GM23338 (cell line): ENCODE measurements at regions not wholly inside any gene's neighbourhood (a gene's known extent, or its start where the extent isn't known, plus 50 kb on each side); places are given as distances from the start of the nearest gene placed in this dataset.

ENCODE experiments used
- ATAC-seq: fragments of 200-7000 bp; cut with Tn5 transposase; 3 replicates; pipeline ENCODE4 v1.9.1; 2020
- DNase-seq: peaks from one replicate; pipeline ENCODE4 v3.0.0-alpha.2; 2015; ENCODE audit warnings: low spot score
- H2AFZ ChIP-seq: fragments of 200-600 bp; sonication (generic); 2 replicates; pipeline ENCODE4 v1.8.0; 2016; ENCODE audit warnings: antibody characterized with exemption, mild to moderate bottlenecking, moderate library complexity
- H3F3A ChIP-seq: fragments of 200-600 bp; sonication (generic); replicated peaks from 2 replicates; pipeline ENCODE4 v1.8.0; 2017; ENCODE audit warnings: antibody characterized with exemption, mixed run types, low read depth
- H3K27ac ChIP-seq: fragments of 200-600 bp; sonication (generic); 2 replicates; pipeline ENCODE4 v1.6.1; 2016; ENCODE audit warnings: low read depth
- H3K27me3 ChIP-seq: fragments of 200-600 bp; sonication (generic); 2 replicates; pipeline ENCODE4 v1.8.0; 2016; ENCODE audit warnings: mild to moderate bottlenecking, mixed run types, moderate library complexity; ENCODE audit not compliant: insufficient read depth
- H3K36me3 ChIP-seq: fragments of 200-600 bp; sonication (generic); 2 replicates; pipeline ENCODE4 v1.8.0; 2016; ENCODE audit warnings: mild to moderate bottlenecking; ENCODE audit not compliant: insufficient read depth
- H3K4me1 ChIP-seq: fragments of 200-600 bp; sonication (generic); 2 replicates; pipeline ENCODE4 v1.8.0; 2016; ENCODE audit warnings: mild to moderate bottlenecking, moderate library complexity; ENCODE audit not compliant: insufficient read depth
- H3K4me2 ChIP-seq: fragments of 200-600 bp; sonication (generic); 2 replicates; pipeline ENCODE4 v1.7.1; 2017; ENCODE audit warnings: mixed run types
- H3K4me3 ChIP-seq: fragments of 200-600 bp; sonication (generic); 2 replicates; pipeline ENCODE4 v1.6.1; 2016; ENCODE audit warnings: mixed run types
- H3K79me2 ChIP-seq: fragments of 200-600 bp; sonication (generic); replicated peaks from 2 replicates; pipeline ENCODE4 v1.8.0; 2017; ENCODE audit warnings: mild to moderate bottlenecking; ENCODE audit not compliant: insufficient read depth
- H3K9me2 ChIP-seq: fragments of 200-600 bp; sonication (generic); 2 replicates; pipeline ENCODE4 v1.8.0; 2017; ENCODE audit not compliant: insufficient read depth
- H4K20me1 ChIP-seq: fragments of 200-600 bp; sonication (generic); replicated peaks from 2 replicates; pipeline ENCODE4 v1.8.0; 2017; ENCODE audit warnings: mild to moderate bottlenecking; ENCODE audit not compliant: insufficient read depth
- H3K27ac Mint-ChIP-seq: 2 replicates; pipeline ENCODE4 v1.8.0; 2020; ENCODE audit warnings: inconsistent platforms, mild to moderate bottlenecking, moderate library complexity, mixed read lengths
- H3K27me3 Mint-ChIP-seq: 3 replicates; pipeline ENCODE4 v1.8.0; 2022; ENCODE audit warnings: low read depth, mild to moderate bottlenecking, moderate library complexity, mixed read lengths, inconsistent platforms; ENCODE audit not compliant: insufficient read depth, poor library complexity
- H3K36me3 Mint-ChIP-seq: 3 replicates; pipeline ENCODE4 v1.8.0; 2021; ENCODE audit warnings: low read depth, mild to moderate bottlenecking, inconsistent platforms, moderate library complexity, mixed read lengths
- H3K4me1 Mint-ChIP-seq: 3 replicates; pipeline ENCODE4 v1.8.0; 2020; ENCODE audit warnings: mild to moderate bottlenecking, inconsistent platforms, mixed read lengths
- H3K4me3 Mint-ChIP-seq: 3 replicates; pipeline ENCODE4 v1.8.0; 2021; ENCODE audit warnings: moderate library complexity, mild to moderate bottlenecking, inconsistent platforms, mixed read lengths
- H3K9me3 Mint-ChIP-seq: 3 replicates; pipeline ENCODE4 v1.8.0; 2020; ENCODE audit warnings: moderate library complexity, mild to moderate bottlenecking, inconsistent platforms, mixed read lengths
- CREB1 ChIP-seq: fragments of 250-450 bp; sonication (Bioruptor Pico); IDR thresholded peaks from 2 replicates; pipeline ENCODE4 v1.5.0; 2020; ENCODE audit warnings: low read depth, mild to moderate bottlenecking, moderate library complexity
- EZH2 ChIP-seq: fragments of 200-600 bp; sonication (generic); IDR thresholded peaks from one replicate; pipeline ENCODE4 v1.8.0; 2017; ENCODE audit warnings: antibody characterized with exemption, mild to moderate bottlenecking, low read depth; ENCODE audit not compliant: unreplicated experiment
- STAT1 ChIP-seq: IDR thresholded peaks from one replicate; pipeline ENCODE4 v1.6.1; 2016; ENCODE audit warnings: antibody characterized with exemption; ENCODE audit not compliant: unreplicated experiment
- TF ChIP-seq, protein P1 (sequence below): fragments of 250-450 bp; sonication (Bioruptor Pico); IDR thresholded peaks from 2 replicates; pipeline ENCODE4 v1.5.0; 2020; ENCODE audit warnings: mild to moderate bottlenecking, moderate library complexity

DNA sequence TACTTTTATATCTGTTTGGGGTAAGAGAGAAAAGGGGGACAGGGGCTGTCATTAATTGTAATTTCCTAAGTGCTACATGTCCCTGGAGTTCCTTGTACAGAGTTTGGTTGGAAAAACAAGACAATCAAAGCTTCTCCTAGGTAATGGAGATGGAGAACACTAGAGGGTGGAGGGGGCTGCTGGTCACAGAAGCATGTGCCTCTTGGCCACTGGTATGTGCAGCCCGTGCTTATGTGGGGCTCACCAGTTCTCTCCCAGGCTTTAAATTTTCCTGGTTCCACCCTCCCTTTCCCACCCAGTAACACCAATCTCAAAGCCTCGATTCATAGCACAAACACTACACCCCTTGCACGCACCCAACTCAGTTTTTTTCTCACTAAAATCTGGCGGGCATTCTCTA lies 165.6 kb downstream of the SAMD5 start:
- Mint-ChIP-seq H3K27me3 (peaks cover 3% of the 10 kb centered on the region), H3K9me3 (peaks cover 12% of the 10 kb centered on the region), H3K27ac (no peak overlapping the region), H3K36me3 (peaks cover 7% of the 10 kb centered on the region), H3K4me1 (peaks cover 38% of the 10 kb centered on the region), H3K4me3 (no peak overlapping the region)
- ATAC-seq (peak; percentile 61), DNase-seq (no peak)
- no peak for TF ChIP-seq EZH2
- TF ChIP-seq, protein P1, sequence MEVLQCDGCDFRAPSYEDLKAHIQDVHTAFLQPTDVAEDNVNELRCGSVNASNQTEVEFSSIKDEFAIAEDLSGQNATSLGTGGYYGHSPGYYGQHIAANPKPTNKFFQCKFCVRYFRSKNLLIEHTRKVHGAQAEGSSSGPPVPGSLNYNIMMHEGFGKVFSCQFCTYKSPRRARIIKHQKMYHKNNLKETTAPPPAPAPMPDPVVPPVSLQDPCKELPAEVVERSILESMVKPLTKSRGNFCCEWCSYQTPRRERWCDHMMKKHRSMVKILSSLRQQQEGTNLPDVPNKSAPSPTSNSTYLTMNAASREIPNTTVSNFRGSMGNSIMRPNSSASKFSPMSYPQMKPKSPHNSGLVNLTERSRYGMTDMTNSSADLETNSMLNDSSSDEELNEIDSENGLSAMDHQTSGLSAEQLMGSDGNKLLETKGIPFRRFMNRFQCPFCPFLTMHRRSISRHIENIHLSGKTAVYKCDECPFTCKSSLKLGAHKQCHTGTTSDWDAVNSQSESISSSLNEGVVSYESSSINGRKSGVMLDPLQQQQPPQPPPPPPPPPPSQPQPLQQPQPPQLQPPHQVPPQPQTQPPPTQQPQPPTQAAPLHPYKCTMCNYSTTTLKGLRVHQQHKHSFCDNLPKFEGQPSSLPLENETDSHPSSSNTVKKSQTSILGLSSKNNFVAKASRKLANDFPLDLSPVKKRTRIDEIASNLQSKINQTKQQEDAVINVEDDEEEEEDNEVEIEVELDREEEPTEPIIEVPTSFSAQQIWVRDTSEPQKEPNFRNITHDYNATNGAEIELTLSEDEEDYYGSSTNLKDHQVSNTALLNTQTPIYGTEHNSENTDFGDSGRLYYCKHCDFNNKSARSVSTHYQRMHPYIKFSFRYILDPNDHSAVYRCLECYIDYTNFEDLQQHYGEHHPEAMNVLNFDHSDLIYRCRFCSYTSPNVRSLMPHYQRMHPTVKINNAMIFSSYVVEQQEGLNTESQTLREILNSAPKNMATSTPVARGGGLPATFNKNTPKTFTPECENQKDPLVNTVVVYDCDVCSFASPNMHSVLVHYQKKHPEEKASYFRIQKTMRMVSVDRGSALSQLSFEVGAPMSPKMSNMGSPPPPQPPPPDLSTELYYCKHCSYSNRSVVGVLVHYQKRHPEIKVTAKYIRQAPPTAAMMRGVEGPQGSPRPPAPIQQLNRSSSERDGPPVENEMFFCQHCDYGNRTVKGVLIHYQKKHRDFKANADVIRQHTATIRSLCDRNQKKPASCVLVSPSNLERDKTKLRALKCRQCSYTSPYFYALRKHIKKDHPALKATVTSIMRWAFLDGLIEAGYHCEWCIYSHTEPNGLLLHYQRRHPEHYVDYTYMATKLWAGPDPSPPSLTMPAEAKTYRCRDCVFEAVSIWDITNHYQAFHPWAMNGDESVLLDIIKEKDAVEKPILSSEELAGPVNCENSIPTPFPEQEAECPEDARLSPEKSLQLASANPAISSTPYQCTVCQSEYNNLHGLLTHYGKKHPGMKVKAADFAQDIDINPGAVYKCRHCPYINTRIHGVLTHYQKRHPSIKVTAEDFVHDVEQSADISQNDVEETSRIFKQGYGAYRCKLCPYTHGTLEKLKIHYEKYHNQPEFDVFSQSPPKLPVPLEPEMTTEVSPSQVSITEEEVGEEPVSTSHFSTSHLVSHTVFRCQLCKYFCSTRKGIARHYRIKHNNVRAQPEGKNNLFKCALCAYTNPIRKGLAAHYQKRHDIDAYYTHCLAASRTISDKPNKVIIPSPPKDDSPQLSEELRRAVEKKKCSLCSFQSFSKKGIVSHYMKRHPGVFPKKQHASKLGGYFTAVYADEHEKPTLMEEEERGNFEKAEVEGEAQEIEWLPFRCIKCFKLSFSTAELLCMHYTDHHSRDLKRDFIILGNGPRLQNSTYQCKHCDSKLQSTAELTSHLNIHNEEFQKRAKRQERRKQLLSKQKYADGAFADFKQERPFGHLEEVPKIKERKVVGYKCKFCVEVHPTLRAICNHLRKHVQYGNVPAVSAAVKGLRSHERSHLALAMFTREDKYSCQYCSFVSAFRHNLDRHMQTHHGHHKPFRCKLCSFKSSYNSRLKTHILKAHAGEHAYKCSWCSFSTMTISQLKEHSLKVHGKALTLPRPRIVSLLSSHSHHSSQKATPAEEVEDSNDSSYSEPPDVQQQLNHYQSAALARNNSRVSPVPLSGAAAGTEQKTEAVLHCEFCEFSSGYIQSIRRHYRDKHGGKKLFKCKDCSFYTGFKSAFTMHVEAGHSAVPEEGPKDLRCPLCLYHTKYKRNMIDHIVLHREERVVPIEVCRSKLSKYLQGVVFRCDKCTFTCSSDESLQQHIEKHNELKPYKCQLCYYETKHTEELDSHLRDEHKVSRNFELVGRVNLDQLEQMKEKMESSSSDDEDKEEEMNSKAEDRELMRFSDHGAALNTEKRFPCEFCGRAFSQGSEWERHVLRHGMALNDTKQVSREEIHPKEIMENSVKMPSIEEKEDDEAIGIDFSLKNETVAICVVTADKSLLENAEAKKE (CRISPR knock-in tag) = no peak
- 0 out of 2 replicates have a peak overlapping the region, but pooled peaks have one; percentile 47 for H3K4me2 ChIP-seq
- no peak overlapping the region for H3K4me3 ChIP-seq
- peaks cover 36% of the 10 kb centered on the region for H3K4me1 ChIP-seq
- no peak overlapping the region for H3K27ac ChIP-seq
- no peaks in the 10 kb centered on the region for H3K9me2 ChIP-seq
- H2AFZ ChIP-seq = peak overlapping the region; percentile 60
- no peaks in the 10 kb centered on the region for H3K27me3 ChIP-seq
- H3K79me2 ChIP-seq = no peaks in the 10 kb centered on the region
- H3K36me3 ChIP-seq = no peaks in the 10 kb centered on the region
- H3F3A ChIP-seq = no peaks in the 10 kb centered on the region
- H4K20me1 ChIP-seq = no peaks in the 10 kb centered on the region

DNA sequence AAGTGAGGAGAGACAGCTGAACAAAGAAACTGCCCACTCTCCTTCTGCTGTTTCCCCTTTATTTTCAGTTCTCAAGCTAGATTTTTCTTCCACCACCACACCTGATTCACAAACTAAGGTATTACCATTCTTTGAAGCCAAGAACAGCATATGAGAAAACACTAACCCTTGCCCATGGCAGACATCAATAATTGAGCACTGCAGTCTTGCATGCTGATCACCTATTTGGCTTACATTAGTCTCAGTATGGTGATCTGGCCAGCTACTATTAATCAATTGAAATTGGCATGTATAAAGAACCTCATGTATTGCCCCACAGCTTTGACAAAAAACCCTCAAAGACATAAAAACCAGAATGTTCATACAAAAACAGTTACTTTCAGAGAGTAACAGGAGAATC lies 166.3 kb downstream of the SAMD5 start:
- ATAC-seq (no peak), DNase-seq (no peak)
- Histone ChIP-seq H3K27me3 (no peaks in the 10 kb centered on the region), H3K36me3 (no peaks in the 10 kb centered on the region), H3K4me1 (peaks cover 36% of the 10 kb centered on the region), H4K20me1 (no peaks in the 10 kb centered on the region), H3K4me3 (no peak overlapping the region), H3K4me2 (no peak overlapping the region), H2AFZ (peak overlapping the region; percentile 60; the same call in 1 of the 2 replicates), H3K79me2 (no peaks in the 10 kb centered on the region), H3K27ac (no peak overlapping the region), H3K9me2 (no peaks in the 10 kb centered on the region), H3F3A (no peaks in the 10 kb centered on the region)
- Mint-ChIP-seq H3K4me1 (peaks cover 38% of the 10 kb centered on the region), H3K4me3 (no peak overlapping the region), H3K9me3 (peaks cover 7% of the 10 kb centered on the region), H3K27ac (no peak overlapping the region), H3K36me3 (peaks cover 3% of the 10 kb centered on the region), H3K27me3 (peaks cover 3% of the 10 kb centered on the region)
- TF ChIP-seq CREB1 (CRISPR knock-in tag) (no peak), STAT1 (no peak)
